HEK293 (cell line): ENCODE measurements at regions not wholly inside any gene's neighbourhood (a gene's known extent, or its start where the extent isn't known, plus 50 kb on each side); places are given as distances from the start of the nearest gene placed in this dataset.
"Not testable (repeated sequence)": the region's sequence is repeated elsewhere in the genome, so short reads cannot be mapped to it uniquely, and the experiment has no call there.

Source experiments
- CTCF ChIA-PET: fragments of 350-600 bp; formaldehyde crosslinking; extraction: SDS; loops from one replicate; lab custom pipeline; 2021; ENCODE audit warnings: antibody characterized with exemption; lab: Yijun Ruan, JAX
- POLR2A ChIA-PET: fragments of 300-600 bp; formaldehyde crosslinking; extraction: SDS; loops from one replicate; lab custom pipeline; 2020; ENCODE audit warnings: antibody characterized with exemption, inconsistent platforms; lab: Yijun Ruan, JAX
- H3K27ac ChIP-seq: fragments of 200-500 bp; sonication (Bioruptor generic); 2 replicates; pipeline ENCODE4 v1.5.1; 2014; ENCODE audit warnings: low read depth, low read length, control low read depth, inconsistent platforms; ENCODE audit errors: extremely low read depth
- H3K36me3 ChIP-seq, 2 experiments: fragments of 200-500 bp in 1 of 2; sonication (Bioruptor generic) in 1 of 2; 1 replicate in 1 of 2; 2 replicates in 1 of 2; pipeline ENCODE4 v1.5.1; 2014 to 2017; ENCODE audit warnings: inconsistent platforms in 2 of 2, low read length in 2 of 2; ENCODE audit not compliant: control insufficient read depth in 2 of 2, insufficient read depth in 1 of 2
- H3K4me1 ChIP-seq: fragments of 200-500 bp; sonication (Bioruptor generic); 2 replicates; pipeline ENCODE4 v1.5.1; 2014; ENCODE audit warnings: mild to moderate bottlenecking, low read length, inconsistent platforms; ENCODE audit not compliant: control insufficient read depth, insufficient read depth
- H3K4me3 ChIP-seq: 2 replicates; pipeline ENCODE4 v1.5.1; 2011; ENCODE audit warnings: low read depth, mild to moderate bottlenecking, control low read depth, low read length, moderate library complexity
- H3K9me3 ChIP-seq: fragments of 200-500 bp; sonication (Bioruptor generic); 2 replicates; pipeline ENCODE4 v1.5.1; 2014; ENCODE audit warnings: low read depth, low read length, inconsistent platforms; ENCODE audit not compliant: control insufficient read depth, insufficient read depth
- FEZF1 ChIP-seq: fragments of 450-650 bp; formaldehyde crosslinking; IDR thresholded peaks from 2 replicates; pipeline ENCODE4 v1.5.1; 2016; ENCODE audit warnings: missing biosample characterization, missing genetic modification characterization
- KLF10 ChIP-seq: fragments of 450-650 bp; IDR thresholded peaks from 2 replicates; pipeline ENCODE4 v1.5.1; 2018; ENCODE audit warnings: missing biosample characterization, mild to moderate bottlenecking, missing genetic modification characterization
- MYNN ChIP-seq: fragments of 450-650 bp; formaldehyde crosslinking; IDR thresholded peaks from 2 replicates; pipeline ENCODE4 v1.5.1; 2016; ENCODE audit warnings: missing biosample characterization, missing genetic modification characterization, borderline replicate concordance
- SETDB1 ChIP-seq: IDR thresholded peaks from one replicate; pipeline ENCODE4 v1.6.1; 2017; ENCODE audit warnings: mild to moderate bottlenecking, low read length, moderate library complexity, mixed read lengths; ENCODE audit not compliant: insufficient read length
- ZBTB11 ChIP-seq: fragments of 450-650 bp; formaldehyde crosslinking; conservative IDR thresholded peaks from 2 replicates; pipeline ENCODE4 v1.5.1; 2016; ENCODE audit warnings: low read depth, missing biosample characterization, missing genetic modification characterization
- ZBTB26 ChIP-seq: fragments of 450-650 bp; formaldehyde crosslinking; optimal IDR thresholded peaks from 2 replicates; pipeline ENCODE3; 2016; ENCODE audit warnings: missing biosample characterization, mild to moderate bottlenecking, missing genetic modification characterization
- ZFP69B ChIP-seq: fragments of 450-650 bp; formaldehyde crosslinking; IDR thresholded peaks from 2 replicates; pipeline ENCODE4 v1.5.1; 2016; ENCODE audit warnings: missing biosample characterization, missing genetic modification characterization
- ZNF140 ChIP-seq: fragments of 450-650 bp; formaldehyde crosslinking; IDR thresholded peaks from 2 replicates; pipeline ENCODE4 v1.5.1; 2016; ENCODE audit warnings: missing biosample characterization, missing genetic modification characterization
- ZNF366 ChIP-seq: fragments of 450-650 bp; formaldehyde crosslinking; conservative IDR thresholded peaks from 2 replicates; pipeline ENCODE4 v1.5.1; 2016; ENCODE audit warnings: missing biosample characterization, missing genetic modification characterization
- ZNF580 ChIP-seq: fragments of 450-650 bp; formaldehyde crosslinking; IDR thresholded peaks from 2 replicates; pipeline ENCODE4 v1.5.1; 2016; ENCODE audit warnings: missing biosample characterization, missing genetic modification characterization
- ZSCAN4 ChIP-seq: fragments of 450-650 bp; formaldehyde crosslinking; IDR thresholded peaks from 2 replicates; pipeline ENCODE4 v1.5.1; 2017; ENCODE audit warnings: missing biosample characterization, missing genetic modification characterization

GRCh38 chr4:55278316-55278715 is 67.7 kb upstream of the SRD5A3 start (continued):
- no peak for TF ChIP-seq MYNN (tag by site-specific recombination)

GRCh38 chr4:55280474-55280873 is 65.6 kb upstream of the SRD5A3 start:
- H3K27ac ChIP-seq, H3K4me3 ChIP-seq, H3K9me3 ChIP-seq, POLR2A ChIA-PET, H3K4me1 ChIP-seq, CTCF ChIA-PET, H3K36me3 ChIP-seq: not testable (repeated sequence)

- CTCF ChIA-PET, H3K27ac ChIP-seq: not testable (repeated sequence)
Observed at GRCh38 chr4:55281118-55281683, 64.8 kb upstream of the SRD5A3 start.

GRCh38 chr4:55284331-55284730 is 61.7 kb upstream of the SRD5A3 start:
- Histone ChIP-seq H3K4me3 (no peak overlapping the region), H3K4me1 (no peaks in the 10 kb centered on the region), H3K36me3 (no peaks in the 10 kb centered on the region), H3K27ac (no peak overlapping the region), H3K9me3 (no peaks in the 10 kb centered on the region)
- ChIA-PET CTCF (interaction anchor here (0.6 to 1.2 kb wide), 4 partner anchors 28 to 861 kb away, joined by 3 to 6 read pairs (median 4); no protein-coding TSS in a partner anchor), POLR2A (no interaction called here)
- TF ChIP-seq ZBTB26 (tag by site-specific recombination) (no peak), SETDB1 (peak; percentile 82)
- TF ChIP-seq, all 188 proteins: peak for 1

More at GRCh38 chr4:55281118-55281683, 64.8 kb upstream of the SRD5A3 start:
- H3K9me3 ChIP-seq, H3K36me3 ChIP-seq, POLR2A ChIA-PET, H3K4me1 ChIP-seq, H3K4me3 ChIP-seq: not testable (repeated sequence)

GRCh38 chr4:55291227-55291640 is 54.8 kb upstream of the SRD5A3 start:
- ChIA-PET POLR2A (no interaction called here), CTCF (no interaction called here)
- no peaks in the 10 kb centered on the region for H3K9me3 ChIP-seq
- TF ChIP-seq ZNF580 (tag by site-specific recombination) (no peak), KLF10 (no peak), ZFP69B (no peak), FEZF1 (no peak), ZSCAN4 (tag by site-specific recombination) (no peak)
- H3K4me1 ChIP-seq = no peaks in the 10 kb centered on the region
- H3K36me3 ChIP-seq = no peaks in the 10 kb centered on the region
- H3K4me3 ChIP-seq = no peak overlapping the region
- no peak overlapping the region for H3K27ac ChIP-seq

- CTCF ChIA-PET = no interaction called here
- no peaks in the 10 kb centered on the region for H3K4me1 ChIP-seq
- no peak overlapping the region for H3K4me3 ChIP-seq
- POLR2A ChIA-PET = no interaction called here
- H3K36me3 ChIP-seq = no peaks in the 10 kb centered on the region
- TF ChIP-seq ZBTB11 (tag by site-specific recombination) = no peak
- no peak for TF ChIP-seq ZNF140 (tag by site-specific recombination)
- TF ChIP-seq ZNF366 (tag by site-specific recombination) = no peak
- H3K27ac ChIP-seq = no peak overlapping the region
- no peaks in the 10 kb centered on the region for H3K9me3 ChIP-seq
Observed at GRCh38 chr4:55296096-55296495, 49.9 kb upstream of the SRD5A3 start.
